Thyroid gland (tissue), 4 donors: ENCODE measurements at regions not wholly inside any gene's neighbourhood (a gene's known extent, or its start where the extent isn't known, plus 50 kb on each side); places are given as distances from the start of the nearest gene placed in this dataset.
A peak's percentile ranks its signal among the peaks of the same experiment; 100 is the strongest.

Experiments
- DNase-seq, 2 donors: peaks; one replicate each; pipeline ENCODE4 v3.0.0-alpha.2; 2019
- H3K27ac ChIP-seq, 3 donors: fragments of 200-600 bp; sonication (generic); 1 replicate in 2 of 3; 2 replicates in 1 of 3; pipeline ENCODE4 v1.5.1; 2016 to 2019; ENCODE audit warnings: mild to moderate bottlenecking in 1 of 3, moderate library complexity in 1 of 3
- H3K27me3 ChIP-seq: fragments of 200-600 bp; sonication (generic); one replicate; pipeline ENCODE4 v1.5.1; 2019
- H3K36me3 ChIP-seq, 2 donors: fragments of 200-600 bp; sonication (generic); one replicate each; pipeline ENCODE4 v1.5.1; 2016 to 2019
- H3K4me1 ChIP-seq, 2 donors: fragments of 200-600 bp; sonication (generic); one replicate each; pipeline ENCODE4 v1.5.1; 2017 to 2019
- H3K4me3 ChIP-seq, 3 donors: fragments of 200-600 bp; sonication (generic); replicated peaks in 1 of 3; 1 replicate in 2 of 3; 2 replicates in 1 of 3; pipeline ENCODE4 v1.5.1; 2016; ENCODE audit warnings: mild to moderate bottlenecking in 1 of 3
- H3K9me3 ChIP-seq: fragments of 200-600 bp; sonication (generic); one replicate; pipeline ENCODE4 v1.5.1; 2017
- POLR2A ChIP-seq, 2 donors: fragments of 450-650 bp; IDR thresholded peaks; one replicate each; pipeline ENCODE4 v1.6.1; 2017; ENCODE audit warnings: antibody characterized with exemption in 2 of 2, mild to moderate bottlenecking in 2 of 2, moderate library complexity in 1 of 2
- WGBS, 2 donors: methylation state at CpG; one replicate each; pipeline ENCODE4 v1.1.5; 2017; 5-methylcytosine and 5-hydroxymethylcytosine counted together
- intact Hi-C: fragments of 100-400 bp; cut with DNase I; formaldehyde crosslinking; loops from one replicate; pipeline ENCODE4 v1.15.1; 2023
- TF ChIP-seq, protein P1 (sequence below), 6 experiments: fragments of 200-600 bp in 3 of 6; fragments of 450-650 bp in 3 of 6; sonication (generic) in 3 of 6; IDR thresholded peaks; one replicate each; pipeline ENCODE4 v1.5.1; 2016 to 2019; ENCODE audit warnings: antibody characterized with exemption in 6 of 6, mild to moderate bottlenecking in 2 of 6, inconsistent platforms in 1 of 6, moderate library complexity in 1 of 6

DNA sequence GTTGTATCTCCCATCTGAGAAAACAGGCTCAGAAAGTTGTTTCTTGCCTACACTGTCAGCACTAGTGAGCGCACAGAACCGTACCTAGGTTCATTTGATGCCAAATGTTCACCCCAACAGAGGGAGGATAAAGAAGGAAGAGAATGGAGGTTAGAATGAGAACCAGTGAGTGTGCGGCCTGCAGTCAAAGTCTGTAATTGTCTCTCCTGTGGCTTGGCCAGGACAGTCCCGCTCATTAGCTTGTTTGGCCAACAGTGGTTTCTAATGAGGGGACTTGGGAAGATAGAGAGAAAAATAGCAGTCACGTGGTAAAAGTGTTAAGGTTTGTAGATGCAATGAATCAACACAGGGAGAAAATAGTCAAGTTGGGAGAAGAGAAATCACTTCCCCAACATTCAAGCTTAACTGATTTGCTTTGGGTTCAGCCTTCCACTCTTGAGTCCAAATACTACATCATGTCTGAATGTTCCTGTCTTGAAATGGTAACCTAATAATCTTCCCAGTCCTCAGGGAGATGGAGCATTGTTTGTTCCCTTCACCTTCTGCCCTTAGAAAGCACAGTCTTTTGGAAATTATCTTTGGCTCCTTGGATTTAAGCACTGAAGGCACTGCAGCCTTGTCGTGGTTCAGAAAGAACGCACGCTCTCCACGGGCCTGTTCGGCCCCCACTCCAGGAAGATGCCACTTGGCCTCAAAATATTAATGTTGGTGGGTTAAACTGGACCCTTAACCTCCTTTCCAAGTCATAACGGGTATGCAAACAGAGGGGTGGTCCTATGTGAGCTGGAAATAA lies 360.4 kb upstream of the ZNF32 start:
- peaks cover 4 to 11% of the 10 kb centered on the region in 2 donors for H3K4me1 ChIP-seq
- H3K4me3 ChIP-seq, result no peak overlapping the region
- no peaks in the 10 kb centered on the region for H3K36me3 ChIP-seq
- TF ChIP-seq, protein P1, sequence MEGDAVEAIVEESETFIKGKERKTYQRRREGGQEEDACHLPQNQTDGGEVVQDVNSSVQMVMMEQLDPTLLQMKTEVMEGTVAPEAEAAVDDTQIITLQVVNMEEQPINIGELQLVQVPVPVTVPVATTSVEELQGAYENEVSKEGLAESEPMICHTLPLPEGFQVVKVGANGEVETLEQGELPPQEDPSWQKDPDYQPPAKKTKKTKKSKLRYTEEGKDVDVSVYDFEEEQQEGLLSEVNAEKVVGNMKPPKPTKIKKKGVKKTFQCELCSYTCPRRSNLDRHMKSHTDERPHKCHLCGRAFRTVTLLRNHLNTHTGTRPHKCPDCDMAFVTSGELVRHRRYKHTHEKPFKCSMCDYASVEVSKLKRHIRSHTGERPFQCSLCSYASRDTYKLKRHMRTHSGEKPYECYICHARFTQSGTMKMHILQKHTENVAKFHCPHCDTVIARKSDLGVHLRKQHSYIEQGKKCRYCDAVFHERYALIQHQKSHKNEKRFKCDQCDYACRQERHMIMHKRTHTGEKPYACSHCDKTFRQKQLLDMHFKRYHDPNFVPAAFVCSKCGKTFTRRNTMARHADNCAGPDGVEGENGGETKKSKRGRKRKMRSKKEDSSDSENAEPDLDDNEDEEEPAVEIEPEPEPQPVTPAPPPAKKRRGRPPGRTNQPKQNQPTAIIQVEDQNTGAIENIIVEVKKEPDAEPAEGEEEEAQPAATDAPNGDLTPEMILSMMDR (IDR thresholded peaks at IDR 0.05), result no peak
- TF ChIP-seq POLR2A (IDR thresholded peaks at IDR 0.05), result no peak
- H3K27me3 ChIP-seq, result no peaks in the 10 kb centered on the region
- WGBS, 2 donors, result 52 to 58% methylated on average over 11 of the region's 11 CpGs
- no peak for DNase-seq
- peak overlapping the region; percentile 6 to 33 (median 18) for H3K27ac ChIP-seq
- intact Hi-C loops, result no loop called here
- H3K9me3 ChIP-seq, result no peaks in the 10 kb centered on the region

DNA sequence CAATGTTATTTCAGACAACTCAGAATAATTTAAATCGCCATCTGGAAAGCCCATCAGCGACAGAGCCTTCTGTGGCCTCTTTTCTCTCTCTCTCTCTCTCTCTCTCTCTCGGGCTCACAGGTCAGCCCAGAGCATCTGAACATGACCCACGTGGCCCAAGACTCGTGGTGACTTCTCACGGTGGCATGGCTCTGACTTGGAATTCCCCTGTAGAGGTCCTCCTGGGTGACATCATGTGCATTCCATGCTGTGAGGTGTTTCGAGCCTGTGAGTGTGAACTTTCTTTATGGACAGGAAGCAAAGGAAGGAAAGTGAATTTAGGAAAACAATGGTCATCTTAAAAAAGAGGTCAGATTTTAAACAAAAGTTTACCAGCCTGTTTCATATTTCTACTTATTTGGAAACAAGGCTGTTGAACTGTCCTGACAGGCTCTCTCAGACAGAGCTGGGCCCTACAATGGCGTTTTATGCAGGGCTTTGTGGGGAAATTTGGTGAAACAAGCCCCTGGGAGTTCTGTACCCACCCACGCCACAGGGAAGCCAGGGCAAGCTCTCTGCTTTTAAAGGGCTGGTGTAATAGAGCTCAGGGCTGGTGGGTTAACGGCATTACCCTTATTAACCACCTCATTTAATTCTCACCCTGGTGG lies 359.7 kb upstream of the ZNF32 start:
- TF ChIP-seq, protein P1 (IDR thresholded peaks at IDR 0.05), result no peak
- no peak for TF ChIP-seq POLR2A (IDR thresholded peaks at IDR 0.05)
- no peaks in the 10 kb centered on the region for H3K36me3 ChIP-seq
- peaks cover 4 to 11% of the 10 kb centered on the region in 2 donors for H3K4me1 ChIP-seq
- H3K9me3 ChIP-seq, result no peaks in the 10 kb centered on the region
- intact Hi-C loops, result no loop called here
- 61 to 78% methylated on average over 10 of the region's 10 CpGs for WGBS, 2 donors
- H3K4me3 ChIP-seq, result no peak overlapping the region
- H3K27ac ChIP-seq, result peak overlapping the region; percentile 6 to 33 (median 18)
- no peak for DNase-seq
- no peaks in the 10 kb centered on the region for H3K27me3 ChIP-seq

DNA sequence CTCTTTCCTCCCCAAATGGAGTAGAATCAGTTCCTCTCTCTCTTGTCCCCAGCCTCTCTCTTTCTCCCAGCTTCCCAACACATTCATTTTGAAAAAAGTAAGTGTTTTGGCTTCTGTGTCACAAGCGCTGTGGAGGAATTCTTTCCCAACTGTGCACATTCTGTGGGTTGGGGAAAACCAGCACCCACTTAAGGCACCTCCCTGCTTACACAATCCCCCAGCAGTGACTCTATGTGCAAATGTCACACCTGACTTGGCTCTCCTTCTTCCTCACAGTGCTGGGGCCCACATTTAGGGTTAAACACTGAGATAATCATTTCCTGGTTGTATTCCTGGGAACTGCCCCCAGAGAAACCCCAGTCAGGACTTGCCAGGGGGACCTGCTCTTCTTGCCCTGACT lies 358.1 kb upstream of the ZNF32 start:
- DNase-seq, result no peak
- intact Hi-C loops, result no loop called here
- H3K4me1 ChIP-seq, result peaks cover 4 to 11% of the 10 kb centered on the region in 2 donors
- 86 to 88% methylated on average over 1 of the region's 1 CpG for WGBS, 2 donors
- no peaks in the 10 kb centered on the region for H3K27me3 ChIP-seq
- no peaks in the 10 kb centered on the region for H3K36me3 ChIP-seq
- no peak overlapping the region for H3K4me3 ChIP-seq
- no peak for TF ChIP-seq POLR2A (IDR thresholded peaks at IDR 0.05)
- TF ChIP-seq, protein P1 (IDR thresholded peaks at IDR 0.05), result no peak
- H3K9me3 ChIP-seq, result no peaks in the 10 kb centered on the region
- no peak overlapping the region for H3K27ac ChIP-seq

DNA sequence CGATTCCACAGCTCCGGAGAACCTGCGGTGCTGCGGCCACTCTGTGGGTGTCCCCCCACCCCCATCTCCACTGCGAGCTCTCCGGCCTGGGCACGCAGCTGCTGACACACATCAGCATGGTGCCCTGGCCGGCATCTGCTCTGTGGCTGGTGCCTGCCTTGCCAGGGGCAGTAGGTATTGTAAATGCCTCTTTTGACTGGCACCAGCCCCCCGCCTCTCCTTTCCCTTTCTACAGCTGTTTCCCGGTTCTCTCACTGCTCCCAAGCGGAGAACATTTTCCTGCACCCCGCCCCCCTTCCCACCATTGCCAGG lies 357.1 kb upstream of the ZNF32 start:
- Histone ChIP-seq H3K9me3 (no peaks in the 10 kb centered on the region), H3K27me3 (no peaks in the 10 kb centered on the region), H3K4me1 (peaks cover 4 to 8% of the 10 kb centered on the region in 2 donors), H3K36me3 (no peaks in the 10 kb centered on the region), H3K27ac (no peak overlapping the region), H3K4me3 (no peak overlapping the region)
- 86 to 89% methylated on average over 12 of the region's 12 CpGs for WGBS, 2 donors
- no peak for TF ChIP-seq POLR2A (IDR thresholded peaks at IDR 0.05)
- TF ChIP-seq, protein P1 (IDR thresholded peaks at IDR 0.05), result no peak
- DNase-seq, result no peak
- intact Hi-C loops, result no loop called here
